ENCODE measurements at regions not wholly inside any gene's neighbourhood (a gene's known extent, or its start where the extent isn't known, plus 50 kb on each side); places are given as distances from the start of the nearest gene placed in this dataset.

DNA sequence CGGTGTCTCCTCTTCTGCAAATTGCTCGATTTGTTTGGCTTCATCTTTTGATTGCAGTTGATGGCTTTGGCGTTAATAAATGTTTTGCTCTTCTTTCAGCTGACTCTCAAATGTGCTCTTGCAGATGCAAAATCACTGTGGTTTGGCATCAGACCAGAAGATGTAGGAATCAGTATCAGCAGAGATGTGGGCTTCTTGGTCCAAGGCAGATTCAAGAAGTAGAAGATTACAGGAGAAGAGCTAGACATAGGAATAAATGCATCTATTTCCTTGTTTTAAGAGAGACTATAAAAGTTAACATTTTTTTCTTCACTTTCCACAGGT, 59.8 kb upstream of the BACH1 start:
- TF ChIP-seq RAD21 (conservative IDR thresholded peaks at IDR 0.05) (no peak), EZH2 (IDR thresholded peaks at IDR 0.05; ENCODE audit: borderline replicate concordance, insufficient read depth, low read length, poor library complexity, severe bottlenecking) (no peak), MXI1 (conservative IDR thresholded peaks at IDR 0.05; ENCODE audit: poor library complexity, severe bottlenecking) (no peak), SMC3 (conservative IDR thresholded peaks at IDR 0.05; ENCODE audit: poor library complexity) (no peak), POLR2AphosphoS5 (IDR thresholded peaks at IDR 0.05) (no peak)
- TF ChIP-seq, protein P1, sequence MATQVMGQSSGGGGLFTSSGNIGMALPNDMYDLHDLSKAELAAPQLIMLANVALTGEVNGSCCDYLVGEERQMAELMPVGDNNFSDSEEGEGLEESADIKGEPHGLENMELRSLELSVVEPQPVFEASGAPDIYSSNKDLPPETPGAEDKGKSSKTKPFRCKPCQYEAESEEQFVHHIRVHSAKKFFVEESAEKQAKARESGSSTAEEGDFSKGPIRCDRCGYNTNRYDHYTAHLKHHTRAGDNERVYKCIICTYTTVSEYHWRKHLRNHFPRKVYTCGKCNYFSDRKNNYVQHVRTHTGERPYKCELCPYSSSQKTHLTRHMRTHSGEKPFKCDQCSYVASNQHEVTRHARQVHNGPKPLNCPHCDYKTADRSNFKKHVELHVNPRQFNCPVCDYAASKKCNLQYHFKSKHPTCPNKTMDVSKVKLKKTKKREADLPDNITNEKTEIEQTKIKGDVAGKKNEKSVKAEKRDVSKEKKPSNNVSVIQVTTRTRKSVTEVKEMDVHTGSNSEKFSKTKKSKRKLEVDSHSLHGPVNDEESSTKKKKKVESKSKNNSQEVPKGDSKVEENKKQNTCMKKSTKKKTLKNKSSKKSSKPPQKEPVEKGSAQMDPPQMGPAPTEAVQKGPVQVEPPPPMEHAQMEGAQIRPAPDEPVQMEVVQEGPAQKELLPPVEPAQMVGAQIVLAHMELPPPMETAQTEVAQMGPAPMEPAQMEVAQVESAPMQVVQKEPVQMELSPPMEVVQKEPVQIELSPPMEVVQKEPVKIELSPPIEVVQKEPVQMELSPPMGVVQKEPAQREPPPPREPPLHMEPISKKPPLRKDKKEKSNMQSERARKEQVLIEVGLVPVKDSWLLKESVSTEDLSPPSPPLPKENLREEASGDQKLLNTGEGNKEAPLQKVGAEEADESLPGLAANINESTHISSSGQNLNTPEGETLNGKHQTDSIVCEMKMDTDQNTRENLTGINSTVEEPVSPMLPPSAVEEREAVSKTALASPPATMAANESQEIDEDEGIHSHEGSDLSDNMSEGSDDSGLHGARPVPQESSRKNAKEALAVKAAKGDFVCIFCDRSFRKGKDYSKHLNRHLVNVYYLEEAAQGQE (IDR thresholded peaks at IDR 0.05; ENCODE audit: borderline replicate concordance): no peak
- Histone ChIP-seq H2AFZ (ENCODE audit: low read depth, low read length) (no peak overlapping the region), H3K4me2 (ENCODE audit: low read length) (no peak overlapping the region)

DNA sequence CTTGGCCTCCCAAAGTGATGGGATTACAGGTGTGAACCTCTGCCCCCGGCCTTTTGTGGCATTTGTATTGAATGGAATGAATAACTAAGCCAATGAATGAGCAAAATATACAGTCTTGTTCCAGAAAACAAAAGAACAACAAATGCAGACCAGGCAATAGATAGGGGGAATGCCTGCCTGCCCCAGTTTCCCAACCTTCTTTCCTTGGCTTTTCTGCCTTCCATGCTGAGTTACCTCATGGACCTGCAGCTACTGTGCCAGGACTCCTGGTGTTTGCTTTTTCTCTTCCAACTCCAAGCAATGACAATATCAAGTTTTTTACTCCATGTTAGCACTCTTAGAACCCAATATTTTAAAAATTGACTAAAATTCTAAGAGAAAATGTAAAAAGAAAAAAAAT, 58.6 kb upstream of the BACH1 start:
- no peak overlapping the region for H3K4me3 ChIP-seq (ENCODE audit: low read length)
- H3F3A ChIP-seq (ENCODE audit: insufficient read depth, low read length, poor library complexity, severe bottlenecking): no peaks in the 10 kb centered on the region
- no peaks in the 10 kb centered on the region for H3K9me2 ChIP-seq (ENCODE audit: insufficient read depth, low read length)
- H3K36me3 ChIP-seq (ENCODE audit: insufficient read depth, low read length): no peaks in the 10 kb centered on the region
- no peak overlapping the region for H3K9ac ChIP-seq (ENCODE audit: low read length)
- no peak overlapping the region for H3K4me2 ChIP-seq (ENCODE audit: low read length)
- H3K27me3 ChIP-seq (ENCODE audit: insufficient read depth, low read depth, low read length): no peaks in the 10 kb centered on the region
- no peaks in the 10 kb centered on the region for H3K9me3 ChIP-seq (ENCODE audit: low read length)
- TF ChIP-seq TAF1 (IDR thresholded peaks at IDR 0.05; ENCODE audit: low read depth) (no peak), SMC3 (conservative IDR thresholded peaks at IDR 0.05; ENCODE audit: poor library complexity) (no peak), MXI1 (conservative IDR thresholded peaks at IDR 0.05; ENCODE audit: poor library complexity, severe bottlenecking) (no peak), EZH2 (IDR thresholded peaks at IDR 0.05; ENCODE audit: borderline replicate concordance, insufficient read depth, low read length, poor library complexity, severe bottlenecking) (no peak), POLR2AphosphoS5 (IDR thresholded peaks at IDR 0.05) (no peak), RAD21 (conservative IDR thresholded peaks at IDR 0.05) (no peak), EP300 (conservative IDR thresholded peaks at IDR 0.05; ENCODE audit: poor library complexity, severe bottlenecking) (no peak)
- TF ChIP-seq, protein P1 (IDR thresholded peaks at IDR 0.05; ENCODE audit: borderline replicate concordance): no peak
- TF ChIP-seq, protein P2, sequence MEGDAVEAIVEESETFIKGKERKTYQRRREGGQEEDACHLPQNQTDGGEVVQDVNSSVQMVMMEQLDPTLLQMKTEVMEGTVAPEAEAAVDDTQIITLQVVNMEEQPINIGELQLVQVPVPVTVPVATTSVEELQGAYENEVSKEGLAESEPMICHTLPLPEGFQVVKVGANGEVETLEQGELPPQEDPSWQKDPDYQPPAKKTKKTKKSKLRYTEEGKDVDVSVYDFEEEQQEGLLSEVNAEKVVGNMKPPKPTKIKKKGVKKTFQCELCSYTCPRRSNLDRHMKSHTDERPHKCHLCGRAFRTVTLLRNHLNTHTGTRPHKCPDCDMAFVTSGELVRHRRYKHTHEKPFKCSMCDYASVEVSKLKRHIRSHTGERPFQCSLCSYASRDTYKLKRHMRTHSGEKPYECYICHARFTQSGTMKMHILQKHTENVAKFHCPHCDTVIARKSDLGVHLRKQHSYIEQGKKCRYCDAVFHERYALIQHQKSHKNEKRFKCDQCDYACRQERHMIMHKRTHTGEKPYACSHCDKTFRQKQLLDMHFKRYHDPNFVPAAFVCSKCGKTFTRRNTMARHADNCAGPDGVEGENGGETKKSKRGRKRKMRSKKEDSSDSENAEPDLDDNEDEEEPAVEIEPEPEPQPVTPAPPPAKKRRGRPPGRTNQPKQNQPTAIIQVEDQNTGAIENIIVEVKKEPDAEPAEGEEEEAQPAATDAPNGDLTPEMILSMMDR (IDR thresholded peaks at IDR 0.05; ENCODE audit: poor library complexity, severe bottlenecking): no peak
- no peak overlapping the region for H3K27ac ChIP-seq (ENCODE audit: low read length)
- no peaks in the 10 kb centered on the region for H3K79me2 ChIP-seq (replicated peaks; ENCODE audit: insufficient read depth, low read length)
- no peak overlapping the region for H2AFZ ChIP-seq (ENCODE audit: low read depth, low read length)
- no peaks in the 10 kb centered on the region for H4K20me1 ChIP-seq (ENCODE audit: insufficient read depth)

More for the DNA sequence above, 59.8 kb upstream of the BACH1 start:
- Histone ChIP-seq H3K4me3 (ENCODE audit: low read length) (no peak overlapping the region), H4K20me1 (ENCODE audit: insufficient read depth) (no peaks in the 10 kb centered on the region), H3K27ac (ENCODE audit: low read length) (no peak overlapping the region), H3K36me3 (ENCODE audit: insufficient read depth, low read length) (no peaks in the 10 kb centered on the region), H3K9me3 (ENCODE audit: low read length) (no peaks in the 10 kb centered on the region), H3K27me3 (ENCODE audit: insufficient read depth, low read depth, low read length) (no peaks in the 10 kb centered on the region), H3F3A (ENCODE audit: insufficient read depth, low read length, poor library complexity, severe bottlenecking) (no peaks in the 10 kb centered on the region), H3K9ac (ENCODE audit: low read length) (no peak overlapping the region), H3K79me2 (replicated peaks; ENCODE audit: insufficient read depth, low read length) (no peaks in the 10 kb centered on the region), H3K9me2 (ENCODE audit: insufficient read depth, low read length) (no peaks in the 10 kb centered on the region)
